HCT116 (cell line): ENCODE measurements at regions not wholly inside any gene's neighbourhood (a gene's known extent, or its start where the extent isn't known, plus 50 kb on each side); places are given as distances from the start of the nearest gene placed in this dataset.

Source experiments
- EZH2phosphoT487 ChIP-seq: fragments of 200-600 bp; IDR thresholded peaks from 2 replicates; pipeline ENCODE4 v1.6.1; 2018; ENCODE audit warnings: antibody characterized with exemption, borderline replicate concordance
- POLR2A ChIP-seq: IDR thresholded peaks from 2 replicates; pipeline ENCODE4 v1.7.0; 2011; ENCODE audit warnings: borderline replicate concordance; ENCODE audit not compliant: insufficient read depth, insufficient read length; ENCODE audit errors: extremely low read depth
- TF ChIP-seq, protein P1 (sequence below), 3 experiments: fragments of 200-600 bp in 1 of 3; sonication (generic) in 1 of 3; IDR thresholded peaks in 2 of 3; conservative IDR thresholded peaks in 1 of 3; 2 replicates each; pipeline ENCODE4 v1.5.1; 2012 to 2017; ENCODE audit warnings: low read depth in 2 of 3, low read length in 2 of 3, antibody characterized with exemption in 1 of 3, borderline replicate concordance in 1 of 3, control low read depth in 1 of 3, mild to moderate bottlenecking in 1 of 3, mixed read lengths in 1 of 3, mixed run types in 1 of 3, moderate library complexity in 1 of 3; ENCODE audit not compliant: insufficient read depth in 1 of 3

- no peak for TF ChIP-seq POLR2A
- TF ChIP-seq, protein P1, sequence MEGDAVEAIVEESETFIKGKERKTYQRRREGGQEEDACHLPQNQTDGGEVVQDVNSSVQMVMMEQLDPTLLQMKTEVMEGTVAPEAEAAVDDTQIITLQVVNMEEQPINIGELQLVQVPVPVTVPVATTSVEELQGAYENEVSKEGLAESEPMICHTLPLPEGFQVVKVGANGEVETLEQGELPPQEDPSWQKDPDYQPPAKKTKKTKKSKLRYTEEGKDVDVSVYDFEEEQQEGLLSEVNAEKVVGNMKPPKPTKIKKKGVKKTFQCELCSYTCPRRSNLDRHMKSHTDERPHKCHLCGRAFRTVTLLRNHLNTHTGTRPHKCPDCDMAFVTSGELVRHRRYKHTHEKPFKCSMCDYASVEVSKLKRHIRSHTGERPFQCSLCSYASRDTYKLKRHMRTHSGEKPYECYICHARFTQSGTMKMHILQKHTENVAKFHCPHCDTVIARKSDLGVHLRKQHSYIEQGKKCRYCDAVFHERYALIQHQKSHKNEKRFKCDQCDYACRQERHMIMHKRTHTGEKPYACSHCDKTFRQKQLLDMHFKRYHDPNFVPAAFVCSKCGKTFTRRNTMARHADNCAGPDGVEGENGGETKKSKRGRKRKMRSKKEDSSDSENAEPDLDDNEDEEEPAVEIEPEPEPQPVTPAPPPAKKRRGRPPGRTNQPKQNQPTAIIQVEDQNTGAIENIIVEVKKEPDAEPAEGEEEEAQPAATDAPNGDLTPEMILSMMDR (IDR thresholded peaks at IDR 0.05 in 2 of 3, conservative IDR thresholded peaks at IDR 0.05 in 1 of 3; ENCODE audit: borderline replicate concordance in 1 of 3, insufficient read depth in 1 of 3, low read depth in 2 of 3, low read length in 2 of 3), result no peak
- no peak for TF ChIP-seq EZH2phosphoT487
These were observed 310.6 kb downstream of the SEC14L1 start for GRCh38 chr17:77451245-77451893.
